ENCODE measurements at regions not wholly inside any gene's neighbourhood (a gene's known extent, or its start where the extent isn't known, plus 50 kb on each side); places are given as distances from the start of the nearest gene placed in this dataset.

- no peak for TF ChIP-seq FOXA2 (IDR thresholded peaks at IDR 0.05)
- TF ChIP-seq EGR1 (IDR thresholded peaks at IDR 0.05; ENCODE audit: low read depth in 2 of 2), result no peak
- TF ChIP-seq SP1 (IDR thresholded peaks at IDR 0.05), result no peak
- no peak for TF ChIP-seq FOXA1 (IDR thresholded peaks at IDR 0.05)
- no peak for TF ChIP-seq JUND (IDR thresholded peaks at IDR 0.05)
- TF ChIP-seq HNF4G (IDR thresholded peaks at IDR 0.05), result no peak
- no peak for TF ChIP-seq GABPA (IDR thresholded peaks at IDR 0.05 in 1 of 2, conservative IDR thresholded peaks at IDR 0.05 in 1 of 2)
- TF ChIP-seq TAF1 (conservative IDR thresholded peaks at IDR 0.05), result no peak
Measured at GRCh38 chr2:226098861-226099745, 699.6 kb downstream of the NYAP2 start (continued).

GRCh38 chr2:226095058-226095457 lies 695.5 kb downstream of the NYAP2 start:
- Histone ChIP-seq H3K27me3 (ENCODE audit: control insufficient read depth in 4 of 4, insufficient read depth in 4 of 4, low read length in 3 of 4) (no peaks in the 10 kb centered on the region), H3K36me3 (ENCODE audit: control insufficient read depth in 4 of 4, insufficient read depth in 3 of 4, low read depth in 1 of 4, low read length in 3 of 4) (no peaks in the 10 kb centered on the region), H3K27ac (ENCODE audit: low read depth in 1 of 2, low read length in 2 of 2) (no peak overlapping the region), H3K9me3 (ENCODE audit: control insufficient read depth in 4 of 4, low read length in 3 of 4) (no peaks in the 10 kb centered on the region), H3K9ac (ENCODE audit: low read depth in 1 of 2, low read length in 2 of 2) (no peak overlapping the region), H3K4me3 (ENCODE audit: low read depth in 1 of 3, low read length in 3 of 3) (no peak overlapping the region), H3K4me1 (ENCODE audit: control insufficient read depth in 4 of 4, insufficient read depth in 4 of 4, low read length in 3 of 4) (no peaks in the 10 kb centered on the region)
- no peak for TF ChIP-seq NR2F2 (IDR thresholded peaks at IDR 0.05)
- no peak for TF ChIP-seq TAF1 (conservative IDR thresholded peaks at IDR 0.05)
- no peak for TF ChIP-seq RXRA (IDR thresholded peaks at IDR 0.05)
- no peak for TF ChIP-seq ATF3 (IDR thresholded peaks at IDR 0.05)
- no peak for TF ChIP-seq GABPA (IDR thresholded peaks at IDR 0.05 in 1 of 2, conservative IDR thresholded peaks at IDR 0.05 in 1 of 2)
- no peak for TF ChIP-seq MAX (IDR thresholded peaks at IDR 0.05)
- no peak for TF ChIP-seq EGR1 (IDR thresholded peaks at IDR 0.05; ENCODE audit: low read depth in 2 of 2)
- TF ChIP-seq ZBTB33 (IDR thresholded peaks at IDR 0.05), result no peak
- no peak for TF ChIP-seq JUND (IDR thresholded peaks at IDR 0.05)
- TF ChIP-seq HNF4A (conservative IDR thresholded peaks at IDR 0.05), result no peak
- TF ChIP-seq SP1 (IDR thresholded peaks at IDR 0.05), result no peak
- no peak for TF ChIP-seq YY1 (IDR thresholded peaks at IDR 0.05)
- TF ChIP-seq FOXA1 (IDR thresholded peaks at IDR 0.05), result no peak
- no peak for TF ChIP-seq CTCF (IDR thresholded peaks at IDR 0.05; ENCODE audit: low read depth, low read length, missing input control)
- TF ChIP-seq REST (IDR thresholded peaks at IDR 0.05), result no peak
- no peak for TF ChIP-seq RAD21 (IDR thresholded peaks at IDR 0.05)
- WGBS, result 98% methylated on average over 1 of the region's 1 CpG
- DNase-seq (ENCODE audit: low spot score), result no peak

All from liver (tissue), 8 donors.